Parathyroid adenoma (tissue), 2 donors: ENCODE measurements at regions not wholly inside any gene's neighbourhood (a gene's known extent, or its start where the extent isn't known, plus 50 kb on each side); places are given as distances from the start of the nearest gene placed in this dataset.

Experiments used
- H2AFZ ChIP-seq: fragments of 300-600 bp; sonication (generic); one replicate; pipeline ENCODE4 v1.7.0; 2017; ENCODE audit warnings: antibody characterized with exemption, mild to moderate bottlenecking
- H3K27ac ChIP-seq: fragments of 300-600 bp; sonication (generic); one replicate; pipeline ENCODE4 v1.7.0; 2017
- H3K27me3 ChIP-seq: fragments of 300-600 bp; sonication (generic); one replicate; pipeline ENCODE4 v1.7.0; 2017; ENCODE audit warnings: low read length; ENCODE audit not compliant: control insufficient read depth, insufficient read depth
- H3K36me3 ChIP-seq: fragments of 300-600 bp; sonication (generic); one replicate; pipeline ENCODE4 v1.7.0; 2017; ENCODE audit warnings: low read length; ENCODE audit not compliant: control insufficient read depth, insufficient read depth
- H3K4me1 ChIP-seq: fragments of 300-600 bp; sonication (generic); one replicate; pipeline ENCODE4 v1.7.0; 2017; ENCODE audit warnings: control low read depth
- H3K4me2 ChIP-seq: fragments of 300-600 bp; sonication (generic); one replicate; pipeline ENCODE4 v1.7.0; 2017; ENCODE audit warnings: low read length
- H3K4me3 ChIP-seq: fragments of 300-600 bp; sonication (generic); one replicate; pipeline ENCODE4 v1.7.0; 2017; ENCODE audit warnings: low read depth, low read length
- H3K79me2 ChIP-seq: fragments of 300-600 bp; sonication (generic); one replicate; pipeline ENCODE4 v1.7.0; 2017; ENCODE audit warnings: control low read depth
- H3K9ac ChIP-seq: fragments of 300-600 bp; sonication (generic); one replicate; pipeline ENCODE4 v1.7.0; 2017; ENCODE audit warnings: mild to moderate bottlenecking
- H3K9me3 ChIP-seq: fragments of 300-600 bp; sonication (generic); one replicate; pipeline ENCODE4 v1.7.0; 2017; ENCODE audit warnings: low read length; ENCODE audit not compliant: control insufficient read depth
- TF ChIP-seq, protein P1 (sequence below): fragments of 300-600 bp; sonication (generic); IDR thresholded peaks from one replicate; pipeline ENCODE4 v1.7.0; 2017; ENCODE audit warnings: antibody characterized with exemption, mild to moderate bottlenecking
- donor health status: primary hyperparathyroidism.

DNA sequence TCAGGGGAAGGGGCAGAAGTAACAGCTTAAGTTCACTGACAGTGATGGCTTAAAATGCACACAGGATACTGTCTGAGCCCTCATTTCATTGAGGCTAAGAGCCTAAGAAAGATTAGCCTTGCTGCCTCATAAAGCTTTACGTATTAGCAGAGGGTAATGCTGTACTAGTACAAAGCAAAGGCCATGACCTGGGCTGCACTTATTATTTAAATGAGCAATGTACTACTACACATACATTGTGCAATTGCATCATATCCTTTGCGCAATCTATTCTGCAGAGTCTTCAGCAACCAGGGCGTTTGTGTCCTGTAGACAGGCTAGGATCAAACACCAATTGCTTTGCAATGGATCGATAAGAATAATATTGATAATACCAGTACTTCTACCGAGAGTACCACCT is 221.8 kb downstream of the TPRG1 start:
- Histone ChIP-seq H3K79me2 (no peaks in the 10 kb centered on the region), H3K4me2 (no peak overlapping the region), H3K4me3 (no peak overlapping the region), H3K36me3 (no peaks in the 10 kb centered on the region), H3K9ac (no peak overlapping the region), H3K4me1 (no peaks in the 10 kb centered on the region), H3K27ac (no peak overlapping the region), H3K27me3 (no peaks in the 10 kb centered on the region), H2AFZ (no peak overlapping the region), H3K9me3 (no peaks in the 10 kb centered on the region)
- TF ChIP-seq, protein P1, sequence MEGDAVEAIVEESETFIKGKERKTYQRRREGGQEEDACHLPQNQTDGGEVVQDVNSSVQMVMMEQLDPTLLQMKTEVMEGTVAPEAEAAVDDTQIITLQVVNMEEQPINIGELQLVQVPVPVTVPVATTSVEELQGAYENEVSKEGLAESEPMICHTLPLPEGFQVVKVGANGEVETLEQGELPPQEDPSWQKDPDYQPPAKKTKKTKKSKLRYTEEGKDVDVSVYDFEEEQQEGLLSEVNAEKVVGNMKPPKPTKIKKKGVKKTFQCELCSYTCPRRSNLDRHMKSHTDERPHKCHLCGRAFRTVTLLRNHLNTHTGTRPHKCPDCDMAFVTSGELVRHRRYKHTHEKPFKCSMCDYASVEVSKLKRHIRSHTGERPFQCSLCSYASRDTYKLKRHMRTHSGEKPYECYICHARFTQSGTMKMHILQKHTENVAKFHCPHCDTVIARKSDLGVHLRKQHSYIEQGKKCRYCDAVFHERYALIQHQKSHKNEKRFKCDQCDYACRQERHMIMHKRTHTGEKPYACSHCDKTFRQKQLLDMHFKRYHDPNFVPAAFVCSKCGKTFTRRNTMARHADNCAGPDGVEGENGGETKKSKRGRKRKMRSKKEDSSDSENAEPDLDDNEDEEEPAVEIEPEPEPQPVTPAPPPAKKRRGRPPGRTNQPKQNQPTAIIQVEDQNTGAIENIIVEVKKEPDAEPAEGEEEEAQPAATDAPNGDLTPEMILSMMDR, result no peak

DNA sequence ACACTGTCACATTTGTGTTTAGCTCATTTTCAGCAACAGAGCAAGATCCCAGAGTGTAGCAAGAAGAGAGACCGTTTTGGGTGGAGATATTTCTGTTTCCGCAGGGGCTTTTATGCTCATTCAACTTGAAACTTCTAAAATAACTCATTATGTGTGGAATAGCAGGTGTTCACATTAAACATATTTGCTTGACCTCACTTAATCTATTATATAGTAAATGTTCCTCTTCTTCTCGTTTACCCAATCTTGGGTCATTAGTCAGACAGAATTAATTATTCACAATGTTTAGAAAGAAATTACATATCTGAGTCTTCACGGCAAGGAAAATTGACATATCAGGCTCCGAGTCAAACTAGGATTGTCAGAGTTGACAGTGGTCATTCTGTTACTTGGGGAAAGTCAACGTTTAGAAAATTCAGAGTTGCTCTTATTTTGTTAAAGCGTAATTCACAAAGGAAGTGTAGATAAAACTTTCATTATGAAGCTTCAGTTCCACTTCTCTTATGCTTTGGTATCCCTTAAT is 222.9 kb downstream of the TPRG1 start:
- no peaks in the 10 kb centered on the region for H3K36me3 ChIP-seq
- H3K79me2 ChIP-seq, result no peaks in the 10 kb centered on the region
- TF ChIP-seq, protein P1, result no peak
- no peak overlapping the region for H3K27ac ChIP-seq
- H2AFZ ChIP-seq, result no peak overlapping the region
- H3K4me3 ChIP-seq, result no peak overlapping the region
- no peaks in the 10 kb centered on the region for H3K27me3 ChIP-seq
- H3K9ac ChIP-seq, result no peak overlapping the region
- H3K4me2 ChIP-seq, result no peak overlapping the region
- no peaks in the 10 kb centered on the region for H3K9me3 ChIP-seq
- H3K4me1 ChIP-seq, result no peaks in the 10 kb centered on the region

DNA sequence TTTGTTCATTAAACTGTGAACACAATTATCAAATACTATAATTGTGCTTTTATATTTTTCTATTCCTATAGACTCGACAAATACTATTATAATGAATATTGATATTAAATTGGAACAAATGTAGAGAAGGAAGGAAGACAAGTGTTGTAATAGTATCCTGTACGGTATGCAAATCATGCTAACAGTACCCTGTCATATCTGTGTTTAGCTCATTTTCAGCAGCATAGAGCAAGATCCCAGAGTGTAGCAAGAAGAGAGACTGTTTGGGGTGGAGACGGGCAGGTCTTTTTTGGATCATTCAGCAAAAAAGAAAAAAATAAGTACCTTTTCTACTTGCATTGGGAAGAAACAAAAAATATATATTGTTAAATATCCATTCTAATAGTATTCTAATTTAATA is 224.1 kb downstream of the TPRG1 start:
- Histone ChIP-seq H2AFZ (no peak overlapping the region), H3K9ac (no peak overlapping the region), H3K27me3 (no peaks in the 10 kb centered on the region), H3K36me3 (no peaks in the 10 kb centered on the region), H3K9me3 (no peaks in the 10 kb centered on the region), H3K27ac (no peak overlapping the region), H3K4me1 (no peaks in the 10 kb centered on the region), H3K79me2 (no peaks in the 10 kb centered on the region), H3K4me2 (no peak overlapping the region), H3K4me3 (no peak overlapping the region)
- TF ChIP-seq, protein P1, result no peak

DNA sequence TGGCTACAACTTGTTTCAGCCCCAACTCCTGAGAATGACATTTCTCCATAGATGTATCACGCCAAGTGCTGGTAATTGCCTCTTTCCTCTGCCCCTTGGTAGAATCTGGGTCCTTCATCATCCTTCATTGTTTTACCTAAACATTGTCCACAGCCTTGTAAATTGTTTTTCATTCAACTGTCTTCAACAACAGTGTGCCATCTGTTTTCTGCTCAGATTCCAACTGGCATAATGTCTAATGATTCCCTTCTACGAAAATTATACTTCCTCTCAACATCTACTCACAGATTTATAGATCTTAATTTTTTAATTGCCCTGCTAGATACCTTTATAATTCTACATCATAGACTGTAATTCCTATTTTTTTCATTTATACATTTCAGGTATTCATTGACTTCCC is 226.9 kb downstream of the TPRG1 start:
- Histone ChIP-seq H3K27me3 (no peaks in the 10 kb centered on the region), H3K79me2 (no peaks in the 10 kb centered on the region), H3K4me1 (no peaks in the 10 kb centered on the region), H3K36me3 (no peaks in the 10 kb centered on the region), H3K9me3 (no peaks in the 10 kb centered on the region), H3K9ac (no peak overlapping the region), H2AFZ (no peak overlapping the region), H3K4me2 (no peak overlapping the region), H3K4me3 (no peak overlapping the region), H3K27ac (no peak overlapping the region)
- TF ChIP-seq, protein P1, result no peak

DNA sequence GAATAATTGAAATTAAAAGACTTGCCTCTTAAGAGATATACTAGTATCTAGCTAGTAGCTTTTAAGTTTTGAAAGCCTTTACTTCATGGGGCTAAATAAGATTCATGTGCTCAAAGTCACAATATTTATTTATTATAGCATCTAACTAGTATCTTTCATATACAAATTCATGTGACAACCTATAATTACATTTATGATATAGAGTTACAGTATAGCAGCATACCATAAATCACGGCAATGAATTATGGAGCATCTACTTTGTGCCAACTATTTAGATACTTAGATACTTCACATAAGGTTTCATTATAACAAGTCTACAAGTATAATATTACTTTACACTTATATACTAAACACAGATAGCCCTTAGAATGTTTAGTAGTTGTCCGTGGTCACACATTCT is 229.4 kb downstream of the TPRG1 start:
- Histone ChIP-seq H3K79me2 (no peaks in the 10 kb centered on the region), H2AFZ (no peak overlapping the region), H3K4me1 (no peaks in the 10 kb centered on the region), H3K27me3 (no peaks in the 10 kb centered on the region), H3K4me3 (no peak overlapping the region), H3K9ac (no peak overlapping the region), H3K9me3 (no peaks in the 10 kb centered on the region), H3K4me2 (no peak overlapping the region), H3K27ac (no peak overlapping the region), H3K36me3 (no peaks in the 10 kb centered on the region)
- TF ChIP-seq, protein P1, result no peak
